ENCODE measurements at regions not wholly inside any gene's neighbourhood (a gene's known extent, or its start where the extent isn't known, plus 50 kb on each side); places are given as distances from the start of the nearest gene placed in this dataset.
"Not testable (repeated sequence)": the region's sequence is repeated elsewhere in the genome, so short reads cannot be mapped to it uniquely, and the experiment has no call there.

GRCh38 chr3:34869696-34870095, 769.6 kb upstream of the ARPP21 start:
- H3K27me3 Mint-ChIP-seq, result no peaks in the 10 kb centered on the region
- no peaks in the 10 kb centered on the region for H3K4me1 Mint-ChIP-seq
- CTCF ChIA-PET, result no interaction called here
- no peak overlapping the region for H3K27ac Mint-ChIP-seq
- DNase-seq, result no peak
- H3K9me3 Mint-ChIP-seq, result no peaks in the 10 kb centered on the region
- H3K4me3 Mint-ChIP-seq, result no peak overlapping the region
- no peaks in the 10 kb centered on the region for H3K36me3 Mint-ChIP-seq

- DNase-seq, result no peak
- no peaks in the 10 kb centered on the region for H3K27me3 Mint-ChIP-seq
- H3K4me3 Mint-ChIP-seq, result no peak overlapping the region
- no peaks in the 10 kb centered on the region for H3K9me3 Mint-ChIP-seq
- no peaks in the 10 kb centered on the region for H3K36me3 Mint-ChIP-seq
- no peak overlapping the region for H3K27ac Mint-ChIP-seq
- CTCF ChIA-PET, result no interaction called here
- H3K4me1 Mint-ChIP-seq, result no peaks in the 10 kb centered on the region
These were observed 766.9 kb upstream of the ARPP21 start for GRCh38 chr3:34872406-34872805.

- Mint-ChIP-seq H3K9me3 (no peaks in the 10 kb centered on the region), H3K27ac (no peak overlapping the region), H3K4me1 (no peaks in the 10 kb centered on the region), H3K36me3 (no peaks in the 10 kb centered on the region), H3K4me3 (no peak overlapping the region), H3K27me3 (no peaks in the 10 kb centered on the region)
- CTCF ChIA-PET, result no interaction called here
- DNase-seq, result no peak
These were observed 762.3 kb upstream of the ARPP21 start for GRCh38 chr3:34876997-34877396.

- Mint-ChIP-seq H3K9me3 (no peaks in the 10 kb centered on the region), H3K27ac (no peak overlapping the region), H3K27me3 (no peaks in the 10 kb centered on the region), H3K36me3 (no peaks in the 10 kb centered on the region), H3K4me1 (no peaks in the 10 kb centered on the region), H3K4me3 (no peak overlapping the region)
- CTCF ChIA-PET, result interaction anchor here (0.7 kb wide), 1 partner anchor 476 kb away, joined by 3 read pairs; no protein-coding TSS in a partner anchor
- no peak for DNase-seq
These were observed 760.8 kb upstream of the ARPP21 start for GRCh38 chr3:34878488-34878887.

GRCh38 chr3:34881026-34881425, 758.3 kb upstream of the ARPP21 start:
- no peaks in the 10 kb centered on the region for H3K27me3 Mint-ChIP-seq
- no peaks in the 10 kb centered on the region for H3K4me1 Mint-ChIP-seq
- H3K36me3 Mint-ChIP-seq, result no peaks in the 10 kb centered on the region
- no peak overlapping the region for H3K4me3 Mint-ChIP-seq
- H3K9me3 Mint-ChIP-seq, result no peaks in the 10 kb centered on the region
- CTCF ChIA-PET, result no interaction called here
- no peak overlapping the region for H3K27ac Mint-ChIP-seq
- no peak for DNase-seq

GRCh38 chr3:34882764-34883163, 756.6 kb upstream of the ARPP21 start:
- CTCF ChIA-PET, result no interaction called here
- DNase-seq, result no peak
- no peak overlapping the region for H3K4me3 Mint-ChIP-seq
- H3K4me1 Mint-ChIP-seq, result no peaks in the 10 kb centered on the region
- H3K9me3 Mint-ChIP-seq, result no peaks in the 10 kb centered on the region
- H3K27ac Mint-ChIP-seq, result no peak overlapping the region
- H3K27me3 Mint-ChIP-seq, result no peaks in the 10 kb centered on the region
- H3K36me3 Mint-ChIP-seq, result no peaks in the 10 kb centered on the region

GRCh38 chr3:34884007-34884406, 755.3 kb upstream of the ARPP21 start:
- H3K4me3 Mint-ChIP-seq, result no peak overlapping the region
- H3K27me3 Mint-ChIP-seq, result no peaks in the 10 kb centered on the region

GRCh38 chr3:34886443-34886842, 752.9 kb upstream of the ARPP21 start:
- H3K9me3 Mint-ChIP-seq, result no peaks in the 10 kb centered on the region
- H3K27me3 Mint-ChIP-seq, result no peaks in the 10 kb centered on the region
- CTCF ChIA-PET, result no interaction called here
- no peak overlapping the region for H3K4me3 Mint-ChIP-seq
- no peaks in the 10 kb centered on the region for H3K36me3 Mint-ChIP-seq
- no peak overlapping the region for H3K27ac Mint-ChIP-seq
- no peak for DNase-seq
- no peaks in the 10 kb centered on the region for H3K4me1 Mint-ChIP-seq

More at GRCh38 chr3:34884007-34884406, 755.3 kb upstream of the ARPP21 start:
- DNase-seq, result no peak
- Mint-ChIP-seq H3K27ac (no peak overlapping the region), H3K4me1 (no peaks in the 10 kb centered on the region), H3K36me3 (no peaks in the 10 kb centered on the region), H3K9me3 (no peaks in the 10 kb centered on the region)
- CTCF ChIA-PET, result interaction anchor here (0.7 kb wide), 1 partner anchor 171 kb away, joined by 4 read pairs; no protein-coding TSS in a partner anchor

GRCh38 chr3:34889641-34890040, 749.7 kb upstream of the ARPP21 start:
- Mint-ChIP-seq H3K4me1 (no peaks in the 10 kb centered on the region), H3K4me3 (no peak overlapping the region), H3K27ac (no peak overlapping the region), H3K27me3 (no peaks in the 10 kb centered on the region), H3K9me3 (no peaks in the 10 kb centered on the region), H3K36me3 (no peaks in the 10 kb centered on the region)
- CTCF ChIA-PET, result no interaction called here
- DNase-seq, result no peak

GRCh38 chr3:34890247-34890646, 749.1 kb upstream of the ARPP21 start:
- no peak for DNase-seq
- Mint-ChIP-seq H3K4me1 (no peaks in the 10 kb centered on the region), H3K27me3 (no peaks in the 10 kb centered on the region), H3K36me3 (no peaks in the 10 kb centered on the region), H3K9me3 (no peaks in the 10 kb centered on the region), H3K4me3 (no peak overlapping the region), H3K27ac (no peak overlapping the region)
- CTCF ChIA-PET, result no interaction called here

- CTCF ChIA-PET, result no interaction called here
These were observed 747.4 kb upstream of the ARPP21 start for GRCh38 chr3:34891941-34892340.

GRCh38 chr3:34895841-34896240, 743.5 kb upstream of the ARPP21 start:
- CTCF ChIA-PET, result no interaction called here
- no peak overlapping the region for H3K4me3 Mint-ChIP-seq
- H3K27me3 Mint-ChIP-seq, result no peaks in the 10 kb centered on the region
- no peaks in the 10 kb centered on the region for H3K9me3 Mint-ChIP-seq
- H3K27ac Mint-ChIP-seq, result no peak overlapping the region
- no peaks in the 10 kb centered on the region for H3K36me3 Mint-ChIP-seq
- no peaks in the 10 kb centered on the region for H3K4me1 Mint-ChIP-seq
- no peak for DNase-seq

More at GRCh38 chr3:34891941-34892340, 747.4 kb upstream of the ARPP21 start:
- no peaks in the 10 kb centered on the region for H3K36me3 Mint-ChIP-seq
- no peaks in the 10 kb centered on the region for H3K9me3 Mint-ChIP-seq
- DNase-seq, result no peak
- H3K27ac Mint-ChIP-seq, result no peak overlapping the region
- H3K4me3 Mint-ChIP-seq, result no peak overlapping the region
- H3K27me3 Mint-ChIP-seq, result no peaks in the 10 kb centered on the region
- H3K4me1 Mint-ChIP-seq, result no peaks in the 10 kb centered on the region

GRCh38 chr3:34909679-34910078, 729.6 kb upstream of the ARPP21 start:
- CTCF ChIA-PET, H3K27ac Mint-ChIP-seq, H3K4me1 Mint-ChIP-seq, H3K27me3 Mint-ChIP-seq, H3K36me3 Mint-ChIP-seq, H3K9me3 Mint-ChIP-seq, DNase-seq, H3K4me3 Mint-ChIP-seq: not testable (repeated sequence)

- Mint-ChIP-seq H3K36me3 (no peaks in the 10 kb centered on the region), H3K4me3 (no peak overlapping the region), H3K27me3 (no peaks in the 10 kb centered on the region), H3K4me1 (no peaks in the 10 kb centered on the region), H3K9me3 (no peaks in the 10 kb centered on the region), H3K27ac (no peak overlapping the region)
- no peak for DNase-seq
- CTCF ChIA-PET, result no interaction called here
These were observed 720.3 kb upstream of the ARPP21 start for GRCh38 chr3:34919025-34919424.

GRCh38 chr3:34920806-34921205, 718.5 kb upstream of the ARPP21 start:
- Mint-ChIP-seq H3K4me1 (no peaks in the 10 kb centered on the region), H3K4me3 (no peak overlapping the region), H3K27ac (no peak overlapping the region), H3K36me3 (no peaks in the 10 kb centered on the region), H3K9me3 (no peaks in the 10 kb centered on the region), H3K27me3 (no peaks in the 10 kb centered on the region)
- no peak for DNase-seq
- CTCF ChIA-PET, result no interaction called here

GRCh38 chr3:34924961-34925360, 714.4 kb upstream of the ARPP21 start:
- Mint-ChIP-seq H3K4me3 (no peak overlapping the region), H3K9me3 (no peaks in the 10 kb centered on the region), H3K27me3 (no peaks in the 10 kb centered on the region), H3K36me3 (no peaks in the 10 kb centered on the region), H3K4me1 (no peaks in the 10 kb centered on the region), H3K27ac (no peak overlapping the region)
- CTCF ChIA-PET, result no interaction called here
- no peak for DNase-seq
